Thymus (tissue), 11 donors: ENCODE measurements at regions not wholly inside any gene's neighbourhood (a gene's known extent, or its start where the extent isn't known, plus 50 kb on each side); places are given as distances from the start of the nearest gene placed in this dataset.

Experiments used
- DNase-seq, 9 donors: peaks; one replicate each; pipeline ENCODE4 v3.0.0-alpha.2; 2013; ENCODE audit warnings: low spot score in 9 of 9, low read depth in 6 of 9, missing footprints in 1 of 9
- H3K27ac ChIP-seq, 2 donors: one replicate each; pipeline ENCODE4 v1.5.1; 2013; ENCODE audit warnings: control low read depth in 1 of 2, low read depth in 1 of 2, low read length in 1 of 2, mild to moderate bottlenecking in 1 of 2, moderate library complexity in 1 of 2
- H3K27me3 ChIP-seq, 2 donors: one replicate each; pipeline ENCODE4 v1.5.1; 2013; ENCODE audit warnings: low read length in 1 of 2; ENCODE audit not compliant: control insufficient read depth in 2 of 2, insufficient read depth in 1 of 2
- H3K36me3 ChIP-seq, 2 donors: one replicate each; pipeline ENCODE4 v1.5.1; 2013; ENCODE audit warnings: low read length in 1 of 2, mild to moderate bottlenecking in 1 of 2, moderate library complexity in 1 of 2; ENCODE audit not compliant: control insufficient read depth in 2 of 2, insufficient read depth in 2 of 2
- H3K4me1 ChIP-seq, 2 donors: one replicate each; pipeline ENCODE4 v1.5.1; 2013; ENCODE audit warnings: low read length in 2 of 2; ENCODE audit not compliant: control insufficient read depth in 2 of 2, insufficient read depth in 2 of 2
- H3K4me3 ChIP-seq, 2 donors: one replicate each; pipeline ENCODE4 v1.5.1; 2013; ENCODE audit warnings: low read length in 2 of 2, control low read depth in 1 of 2, mild to moderate bottlenecking in 1 of 2
- H3K9me3 ChIP-seq, 2 donors: one replicate each; pipeline ENCODE4 v1.5.1; 2013; ENCODE audit warnings: low read length in 1 of 2, mild to moderate bottlenecking in 1 of 2; ENCODE audit not compliant: control insufficient read depth in 2 of 2, insufficient read depth in 1 of 2
- WGBS: extraction: QIAGEN DNeasy Blood & Tissue Kit; methylation state at CpG from one replicate; pipeline ENCODE4 v1.1.7; 2013; 5-methylcytosine and 5-hydroxymethylcytosine counted together
- donor health status: healthy.

DNA sequence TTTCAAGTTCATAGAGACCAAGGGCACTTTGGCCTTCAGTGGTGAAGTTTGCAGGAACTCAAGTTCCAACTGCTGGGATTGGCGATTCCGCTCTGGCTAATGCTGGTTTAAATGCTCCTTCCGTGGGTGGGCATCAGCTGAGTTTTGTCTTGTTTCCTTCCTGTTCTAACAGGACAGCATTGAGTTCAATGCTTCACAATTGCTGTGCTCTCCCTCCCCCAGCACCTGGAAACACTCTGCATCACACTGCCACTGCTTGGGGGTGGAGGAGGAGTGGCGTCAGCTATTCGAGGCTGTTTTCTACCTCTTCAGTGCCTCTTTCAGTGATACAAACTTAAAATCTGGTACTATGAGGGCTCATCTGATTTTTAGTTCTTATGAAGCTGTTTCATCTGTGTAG, 634.9 kb downstream of the FSCB start:
- Histone ChIP-seq H3K4me3 (no peak overlapping the region), H3K36me3 (no peaks in the 10 kb centered on the region), H3K27ac (no peak overlapping the region), H3K4me1 (no peaks in the 10 kb centered on the region), H3K27me3 (no peaks in the 10 kb centered on the region), H3K9me3 (no peaks in the 10 kb centered on the region)
- WGBS = 92% methylated on average over 5 of the region's 5 CpGs
- DNase-seq = no peak

- Histone ChIP-seq H3K4me1 (no peaks in the 10 kb centered on the region), H3K9me3 (no peaks in the 10 kb centered on the region), H3K4me3 (no peak overlapping the region), H3K27me3 (no peaks in the 10 kb centered on the region), H3K36me3 (no peaks in the 10 kb centered on the region), H3K27ac (no peak overlapping the region)
- DNase-seq = no peak
Measured at GRCh38 chr14:43858981-43859380, 648.1 kb downstream of the FSCB start.

- Histone ChIP-seq H3K4me3 (no peak overlapping the region), H3K4me1 (no peaks in the 10 kb centered on the region), H3K9me3 (no peaks in the 10 kb centered on the region), H3K27ac (no peak overlapping the region), H3K36me3 (no peaks in the 10 kb centered on the region), H3K27me3 (no peaks in the 10 kb centered on the region)
- WGBS = 85% methylated on average over 3 of the region's 3 CpGs
- no peak for DNase-seq
Measured at GRCh38 chr14:43855556-43855955, 651.5 kb downstream of the FSCB start.

DNA sequence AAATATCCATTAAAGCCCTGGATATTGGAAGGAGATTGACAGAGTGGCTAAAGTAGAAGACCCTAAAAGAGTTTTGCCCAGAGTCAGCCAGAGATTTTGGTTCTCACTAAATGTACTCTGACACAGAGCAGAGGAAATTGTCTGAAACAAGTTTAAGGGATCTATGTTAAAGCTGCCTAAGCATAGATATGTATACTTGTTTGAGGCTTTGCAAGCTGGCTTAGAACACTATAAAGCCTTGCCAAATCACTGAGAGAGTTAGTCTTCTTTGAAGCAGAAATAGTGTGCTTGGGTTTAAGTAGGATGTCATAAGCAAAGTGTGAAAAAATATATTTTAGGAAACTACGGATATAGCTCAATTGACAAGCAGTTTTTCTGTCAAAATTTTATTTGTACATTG, 653.5 kb downstream of the FSCB start:
- DNase-seq = no peak
- no peaks in the 10 kb centered on the region for H3K27me3 ChIP-seq
- 93% methylated on average over 1 of the region's 1 CpG for WGBS
- H3K9me3 ChIP-seq = no peaks in the 10 kb centered on the region
- H3K4me3 ChIP-seq = no peak overlapping the region
- H3K36me3 ChIP-seq = no peaks in the 10 kb centered on the region
- no peaks in the 10 kb centered on the region for H3K4me1 ChIP-seq
- no peak overlapping the region for H3K27ac ChIP-seq

- no peaks in the 10 kb centered on the region for H3K27me3 ChIP-seq
- no peaks in the 10 kb centered on the region for H3K4me1 ChIP-seq
- H3K36me3 ChIP-seq = no peaks in the 10 kb centered on the region
- no peak overlapping the region for H3K27ac ChIP-seq
- H3K4me3 ChIP-seq = no peak overlapping the region
- H3K9me3 ChIP-seq = peaks cover 0 to 11% of the 10 kb centered on the region in 2 donors
- 76% methylated on average over 2 of the region's 2 CpGs for WGBS
- DNase-seq = no peak
Measured at GRCh38 chr14:43803076-43803689, 703.9 kb downstream of the FSCB start.

DNA sequence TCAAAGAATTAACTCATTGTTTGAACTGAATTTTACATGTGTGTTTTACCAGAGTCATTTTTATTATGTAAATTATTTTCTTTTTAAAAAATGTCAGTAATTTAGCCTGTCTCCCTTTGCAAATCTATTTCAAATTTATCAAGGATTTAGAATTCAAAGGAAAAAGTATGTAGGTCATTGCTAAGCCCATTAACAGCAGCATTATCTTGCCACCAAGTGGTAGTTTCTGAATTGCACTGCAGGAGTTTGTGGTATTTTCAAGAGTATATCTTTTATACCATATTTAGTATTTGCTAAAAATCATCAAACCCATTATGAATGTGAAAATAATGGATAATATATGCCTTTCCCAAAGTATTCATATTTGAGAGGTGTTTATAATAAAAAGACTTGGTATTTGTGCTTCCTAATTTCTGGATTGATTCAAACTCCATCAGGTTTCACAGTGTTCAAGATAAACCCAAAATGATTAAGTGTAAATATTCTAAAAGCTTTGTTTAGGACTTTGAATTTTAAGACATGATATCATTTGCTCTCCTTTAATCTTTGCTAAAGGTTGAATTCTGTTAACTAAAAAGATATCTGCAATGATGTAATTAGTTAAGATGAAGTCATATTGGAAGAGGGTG, 711.4 kb downstream of the FSCB start:
- H3K4me3 ChIP-seq = no peak overlapping the region
- no peaks in the 10 kb centered on the region for H3K36me3 ChIP-seq
- no peaks in the 10 kb centered on the region for H3K9me3 ChIP-seq
- no peak overlapping the region for H3K27ac ChIP-seq
- no peak for DNase-seq
- no peaks in the 10 kb centered on the region for H3K27me3 ChIP-seq
- no peaks in the 10 kb centered on the region for H3K4me1 ChIP-seq

DNA sequence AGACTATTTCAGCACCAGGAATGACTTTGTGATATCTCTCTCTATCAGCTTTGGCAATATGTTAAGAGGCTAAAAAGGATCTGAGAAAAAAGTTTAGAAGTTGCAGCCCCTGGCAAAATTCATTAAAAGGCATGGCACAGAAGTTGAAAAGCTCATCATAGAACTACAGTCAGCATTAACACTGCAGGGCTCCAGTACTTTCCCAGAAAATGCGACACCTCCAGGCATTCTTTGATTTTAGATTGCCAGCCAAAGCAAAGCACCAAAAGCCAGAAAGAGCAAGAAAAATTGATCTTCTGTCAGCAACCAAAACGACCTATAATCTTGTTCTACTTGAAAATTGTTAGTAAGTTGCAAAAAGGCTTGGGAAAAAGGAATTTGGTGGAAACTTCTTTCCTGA, 713.5 kb downstream of the FSCB start:
- no peak for DNase-seq
- no peaks in the 10 kb centered on the region for H3K4me1 ChIP-seq
- H3K36me3 ChIP-seq = no peaks in the 10 kb centered on the region
- 73% methylated on average over 2 of the region's 2 CpGs for WGBS
- no peaks in the 10 kb centered on the region for H3K27me3 ChIP-seq
- no peak overlapping the region for H3K4me3 ChIP-seq
- no peak overlapping the region for H3K27ac ChIP-seq
- H3K9me3 ChIP-seq = no peaks in the 10 kb centered on the region

DNA sequence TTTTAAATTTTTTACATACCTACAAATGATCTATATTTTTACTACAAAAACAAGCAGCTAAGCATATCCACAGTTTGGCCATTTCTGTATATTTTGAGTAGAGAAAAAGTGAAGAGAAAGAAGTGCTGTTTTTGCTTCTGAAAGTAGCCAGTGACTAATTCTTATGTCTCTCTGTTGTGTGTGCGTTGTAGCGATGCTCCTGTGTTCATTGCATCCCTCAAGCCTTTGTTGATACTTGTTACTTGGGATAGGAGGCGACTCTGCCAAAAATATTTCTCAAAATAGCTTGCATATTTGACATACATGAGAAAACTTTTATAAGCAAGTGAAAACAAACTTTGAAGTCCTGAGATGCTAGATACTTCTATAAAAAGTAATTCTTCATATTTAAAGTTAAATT, 714.1 kb downstream of the FSCB start:
- H3K4me3 ChIP-seq = no peak overlapping the region
- no peaks in the 10 kb centered on the region for H3K4me1 ChIP-seq
- no peaks in the 10 kb centered on the region for H3K27me3 ChIP-seq
- 87% methylated on average over 3 of the region's 3 CpGs for WGBS
- H3K36me3 ChIP-seq = no peaks in the 10 kb centered on the region
- no peaks in the 10 kb centered on the region for H3K9me3 ChIP-seq
- DNase-seq = no peak
- H3K27ac ChIP-seq = no peak overlapping the region

GRCh38 chr14:43790681-43791080, 716.4 kb downstream of the FSCB start:
- Histone ChIP-seq H3K27me3 (no peaks in the 10 kb centered on the region), H3K27ac (no peak overlapping the region)

More at GRCh38 chr14:43790681-43791080, 716.4 kb downstream of the FSCB start:
- DNase-seq = no peak
- Histone ChIP-seq H3K4me1 (no peaks in the 10 kb centered on the region), H3K9me3 (peaks cover 0 to 3% of the 10 kb centered on the region in 2 donors), H3K4me3 (no peak overlapping the region), H3K36me3 (no peaks in the 10 kb centered on the region)
- 93% methylated on average over 4 of the region's 4 CpGs for WGBS
